A549 (cell line): ENCODE measurements at regions not wholly inside any gene's neighbourhood (a gene's known extent, or its start where the extent isn't known, plus 50 kb on each side); places are given as distances from the start of the nearest gene placed in this dataset.

ENCODE experiments used
- BHLHE40 ChIP-seq: IDR thresholded peaks from 2 replicates; pipeline ENCODE4 v1.6.1; 2012; ENCODE audit warnings: low read depth, low read length, inconsistent platforms
- CTCF ChIP-seq: fragments of >200 bp; sonication (Bioruptor Twin); formaldehyde crosslinking; IDR thresholded peaks from 3 replicates; pipeline ENCODE4 v1.5.1; 2016
- EP300 ChIP-seq, 2 experiments: fragments of >200 bp; sonication (Bioruptor Twin); formaldehyde crosslinking; IDR thresholded peaks; 2 replicates in 1 of 2; 3 replicates in 1 of 2; pipeline ENCODE4 v1.6.1; 2016 to 2017
- FOSL2 ChIP-seq, 2 experiments: fragments of 450-650 bp in 1 of 2; fragments of >200 bp in 1 of 2; sonication (Bioruptor Twin) in 1 of 2; formaldehyde crosslinking; IDR thresholded peaks; 2 replicates each; pipeline versions ENCODE4 v1.5.0 to v1.6.1; 2016 to 2020; ENCODE audit warnings: mild to moderate bottlenecking in 1 of 2, moderate library complexity in 1 of 2
- MAFK ChIP-seq: fragments of 450-650 bp; IDR thresholded peaks from 2 replicates; pipeline ENCODE4 v1.6.1; 2014; ENCODE audit not compliant: partially characterized antibody
- MAX ChIP-seq: IDR thresholded peaks from 2 replicates; pipeline ENCODE4 v1.6.1; 2012
- POLR2A ChIP-seq: IDR thresholded peaks from 2 replicates; pipeline ENCODE4 v1.6.1; 2012; ENCODE audit warnings: mild to moderate bottlenecking, low read length
- POLR2AphosphoS2 ChIP-seq: conservative IDR thresholded peaks from 2 replicates; pipeline ENCODE4 v1.6.1; 2012; ENCODE audit warnings: low read length, improper control_type of control experiment, inconsistent platforms
- RAD21 ChIP-seq, 2 experiments: fragments of >200 bp in 1 of 2; sonication (Bioruptor Twin) in 1 of 2; formaldehyde crosslinking in 1 of 2; IDR thresholded peaks in 1 of 2; conservative IDR thresholded peaks in 1 of 2; 2 replicates in 1 of 2; 3 replicates in 1 of 2; pipeline ENCODE4 v1.6.1; 2012 to 2018; ENCODE audit warnings: inconsistent platforms in 1 of 2
- SMC3 ChIP-seq: fragments of >200 bp; sonication (Bioruptor Twin); formaldehyde crosslinking; IDR thresholded peaks from 3 replicates; pipeline ENCODE4 v1.6.1; 2018; ENCODE audit warnings: inconsistent platforms
- USF2 ChIP-seq: fragments of 450-650 bp; IDR thresholded peaks from 2 replicates; pipeline ENCODE4 v1.6.1; 2014; ENCODE audit warnings: antibody characterized with exemption
- ZNF302 ChIP-seq: fragments of 250-450 bp; sonication (Bioruptor Pico); IDR thresholded peaks from 2 replicates; pipeline ENCODE4 v1.9.0; 2021; ENCODE audit warnings: inconsistent platforms, mild to moderate bottlenecking, moderate library complexity

- TF ChIP-seq EP300 (IDR thresholded peaks at IDR 0.05) (no peak), SMC3 (no peak), USF2 (no peak), CTCF (no peak), MAX (no peak), BHLHE40 (no peak), POLR2AphosphoS2 (no peak), ZNF302 (CRISPR knock-in tag) (no peak), POLR2A (no peak), RAD21 (conservative IDR thresholded peaks at IDR 0.05 in 1 of 2, IDR thresholded peaks at IDR 0.05 in 1 of 2) (no peak), MAFK (no peak), FOSL2 (IDR thresholded peaks at IDR 0.05) (no peak), FOSL2 (CRISPR knock-in tag; IDR thresholded peaks at IDR 0.05) (no peak)
Measured at GRCh38 chr7:142470544-142470830, 212.6 kb upstream of the PRSS58 start.
